ENCODE measurements at regions not wholly inside any gene's neighbourhood (a gene's known extent, or its start where the extent isn't known, plus 50 kb on each side); places are given as distances from the start of the nearest gene placed in this dataset.

DNA sequence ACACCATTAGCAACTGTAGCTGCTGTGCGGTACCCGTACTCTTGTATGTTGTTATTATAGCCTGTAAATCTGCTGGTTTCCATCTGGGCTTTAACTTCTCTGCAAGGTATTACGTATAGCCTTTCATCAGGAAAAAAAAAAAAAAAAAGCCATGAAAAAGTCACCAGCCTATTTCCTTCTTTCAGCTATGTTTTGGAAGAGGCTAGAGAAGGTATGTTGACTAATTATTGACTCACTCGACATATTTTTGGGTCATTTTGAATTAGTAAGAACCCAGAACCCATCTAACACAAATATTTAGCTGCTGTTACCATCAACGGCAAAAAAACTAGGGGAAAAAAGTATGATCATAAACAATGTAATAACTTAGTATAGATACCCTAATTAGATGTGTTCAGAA is 1395.6 kb downstream of the SUCLG1 start:
- H3K27ac ChIP-seq = no peak overlapping the region
- no peak overlapping the region for H3K4me3 ChIP-seq
- H3K9me3 ChIP-seq = no peaks in the 10 kb centered on the region
- no peaks in the 10 kb centered on the region for H3K36me3 ChIP-seq
- no peak for DNase-seq
- intact Hi-C loops (cut with DNase I) = no loop called here
- TF ChIP-seq, protein P1, sequence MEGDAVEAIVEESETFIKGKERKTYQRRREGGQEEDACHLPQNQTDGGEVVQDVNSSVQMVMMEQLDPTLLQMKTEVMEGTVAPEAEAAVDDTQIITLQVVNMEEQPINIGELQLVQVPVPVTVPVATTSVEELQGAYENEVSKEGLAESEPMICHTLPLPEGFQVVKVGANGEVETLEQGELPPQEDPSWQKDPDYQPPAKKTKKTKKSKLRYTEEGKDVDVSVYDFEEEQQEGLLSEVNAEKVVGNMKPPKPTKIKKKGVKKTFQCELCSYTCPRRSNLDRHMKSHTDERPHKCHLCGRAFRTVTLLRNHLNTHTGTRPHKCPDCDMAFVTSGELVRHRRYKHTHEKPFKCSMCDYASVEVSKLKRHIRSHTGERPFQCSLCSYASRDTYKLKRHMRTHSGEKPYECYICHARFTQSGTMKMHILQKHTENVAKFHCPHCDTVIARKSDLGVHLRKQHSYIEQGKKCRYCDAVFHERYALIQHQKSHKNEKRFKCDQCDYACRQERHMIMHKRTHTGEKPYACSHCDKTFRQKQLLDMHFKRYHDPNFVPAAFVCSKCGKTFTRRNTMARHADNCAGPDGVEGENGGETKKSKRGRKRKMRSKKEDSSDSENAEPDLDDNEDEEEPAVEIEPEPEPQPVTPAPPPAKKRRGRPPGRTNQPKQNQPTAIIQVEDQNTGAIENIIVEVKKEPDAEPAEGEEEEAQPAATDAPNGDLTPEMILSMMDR (IDR thresholded peaks at IDR 0.05) = no peak
- no peak overlapping the region for H3K9ac ChIP-seq (ENCODE audit: low read depth in 2 of 2, low read length in 2 of 2)
- H3K4me1 ChIP-seq = no peaks in the 10 kb centered on the region
- H3K27me3 ChIP-seq = no peaks in the 10 kb centered on the region

DNA sequence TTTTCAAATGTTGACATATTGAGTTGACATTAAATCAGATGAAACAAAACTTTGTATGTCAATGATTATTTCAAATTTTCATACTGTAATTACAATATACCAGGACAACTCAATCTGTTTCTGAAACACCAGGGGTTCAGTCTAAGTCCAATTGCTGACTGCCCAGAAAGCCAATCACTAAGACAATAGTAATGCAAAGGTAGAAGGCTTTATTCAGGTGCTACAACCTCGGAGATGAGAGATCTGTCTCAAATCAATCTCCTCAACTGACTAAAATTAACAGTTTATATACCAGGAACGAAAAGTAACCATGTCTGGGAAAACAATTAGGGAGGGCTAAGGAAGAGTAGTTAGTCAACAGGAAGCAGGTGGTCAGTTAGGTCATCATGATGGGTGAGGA is 1400.4 kb downstream of the SUCLG1 start:
- Histone ChIP-seq H3K9ac (ENCODE audit: low read depth in 2 of 2, low read length in 2 of 2) (no peak overlapping the region), H3K9me3 (no peaks in the 10 kb centered on the region), H3K4me3 (no peak overlapping the region), H3K4me1 (no peaks in the 10 kb centered on the region), H3K27ac (no peak overlapping the region), H3K36me3 (no peaks in the 10 kb centered on the region), H3K27me3 (no peaks in the 10 kb centered on the region)
- DNase-seq = no peak
- intact Hi-C loops (cut with DNase I) = no loop called here
- TF ChIP-seq, protein P1 (IDR thresholded peaks at IDR 0.05) = no peak

DNA sequence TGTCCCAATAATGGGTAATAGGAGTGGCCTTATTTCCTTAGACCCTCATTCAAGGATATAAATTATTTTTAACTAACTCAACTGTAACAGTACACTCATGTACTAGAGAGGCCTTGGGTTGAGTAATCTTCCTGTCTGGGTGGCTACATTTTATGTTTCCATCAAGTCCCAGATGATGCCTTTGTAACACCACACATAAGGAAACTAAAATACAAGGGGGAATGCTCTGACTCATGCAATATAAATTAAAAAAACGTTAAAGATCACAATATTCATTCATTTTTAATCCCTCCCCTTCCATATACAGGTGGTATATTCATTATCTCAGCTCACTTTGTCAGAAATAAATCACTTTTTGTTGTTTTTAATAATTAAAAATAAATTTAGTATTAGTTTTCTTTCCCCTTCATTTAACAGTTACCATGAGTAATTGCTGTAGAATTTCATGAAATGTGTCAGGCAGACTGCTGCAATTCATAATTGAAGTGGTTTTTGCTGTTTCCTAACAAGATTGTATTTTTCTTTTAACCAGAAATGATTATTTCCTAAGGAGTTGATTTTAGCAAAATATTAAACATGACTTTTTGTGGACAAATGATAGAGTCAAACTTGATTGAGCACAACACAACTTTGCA is 1403.6 kb downstream of the SUCLG1 start:
- Histone ChIP-seq H3K36me3 (no peaks in the 10 kb centered on the region), H3K9me3 (no peaks in the 10 kb centered on the region), H3K4me1 (no peaks in the 10 kb centered on the region), H3K27ac (no peak overlapping the region), H3K27me3 (no peaks in the 10 kb centered on the region), H3K9ac (ENCODE audit: low read depth in 2 of 2, low read length in 2 of 2) (no peak overlapping the region), H3K4me3 (no peak overlapping the region)
- intact Hi-C loops (cut with DNase I) = no loop called here
- DNase-seq = no peak
- TF ChIP-seq, protein P1 (IDR thresholded peaks at IDR 0.05) = no peak

DNA sequence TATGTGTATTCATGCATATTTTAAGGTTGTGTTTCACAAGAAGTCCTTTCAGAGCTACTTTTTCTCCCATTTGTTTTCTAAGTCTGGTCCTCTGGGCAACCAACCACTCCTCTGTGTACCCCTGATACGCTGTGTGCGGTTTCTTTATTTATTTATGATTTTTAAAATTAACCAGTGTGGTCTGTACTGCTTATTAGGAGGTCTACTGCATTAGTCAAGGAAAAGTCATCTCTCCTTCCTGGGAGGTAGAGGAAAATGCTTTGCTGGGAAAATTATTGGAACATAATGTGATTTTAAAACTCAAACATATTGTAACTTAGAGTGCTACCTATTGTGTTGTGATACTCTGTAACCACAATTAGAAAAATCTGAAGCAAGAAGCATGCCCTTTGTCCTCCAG is 1404.3 kb downstream of the SUCLG1 start:
- TF ChIP-seq, protein P1 (IDR thresholded peaks at IDR 0.05) = no peak
- Histone ChIP-seq H3K27me3 (no peaks in the 10 kb centered on the region), H3K4me3 (no peak overlapping the region), H3K36me3 (no peaks in the 10 kb centered on the region), H3K9me3 (no peaks in the 10 kb centered on the region), H3K4me1 (no peaks in the 10 kb centered on the region), H3K9ac (ENCODE audit: low read depth in 2 of 2, low read length in 2 of 2) (no peak overlapping the region), H3K27ac (no peak overlapping the region)
- DNase-seq = no peak
- intact Hi-C loops (cut with DNase I) = no loop called here

- intact Hi-C loops (cut with DNase I) = no loop called here
- TF ChIP-seq, protein P1 (IDR thresholded peaks at IDR 0.05) = no peak
- no peaks in the 10 kb centered on the region for H3K4me1 ChIP-seq
- H3K9ac ChIP-seq (ENCODE audit: low read depth in 2 of 2, low read length in 2 of 2) = no peak overlapping the region
- H3K27ac ChIP-seq = no peak overlapping the region
- no peaks in the 10 kb centered on the region for H3K27me3 ChIP-seq
- no peaks in the 10 kb centered on the region for H3K9me3 ChIP-seq
- no peak overlapping the region for H3K4me3 ChIP-seq
- no peaks in the 10 kb centered on the region for H3K36me3 ChIP-seq
- no peak for DNase-seq
Measured at GRCh38 chr2:83051538-83052170, 1407.4 kb downstream of the SUCLG1 start.
